C4-2B (cell line): ENCODE measurements at regions not wholly inside any gene's neighbourhood (a gene's known extent, or its start where the extent isn't known, plus 50 kb on each side); places are given as distances from the start of the nearest gene placed in this dataset.
A peak's percentile ranks its signal among the peaks of the same experiment; 100 is the strongest.
"Not testable (repeated sequence)": the region's sequence is repeated elsewhere in the genome, so short reads cannot be mapped to it uniquely, and the experiment has no call there.

Experiments
- H3K27ac ChIP-seq: fragments of 450-650 bp; 2 replicates; pipeline ENCODE4 v1.5.1; 2017
- CTCF ChIP-seq: fragments of 450-650 bp; conservative IDR thresholded peaks from 2 replicates; pipeline ENCODE4 v1.5.1; 2017; ENCODE audit warnings: mild to moderate bottlenecking
- ZFX ChIP-seq: fragments of 450-650 bp; IDR thresholded peaks from 2 replicates; pipeline ENCODE4 v1.6.1; 2017

DNA sequence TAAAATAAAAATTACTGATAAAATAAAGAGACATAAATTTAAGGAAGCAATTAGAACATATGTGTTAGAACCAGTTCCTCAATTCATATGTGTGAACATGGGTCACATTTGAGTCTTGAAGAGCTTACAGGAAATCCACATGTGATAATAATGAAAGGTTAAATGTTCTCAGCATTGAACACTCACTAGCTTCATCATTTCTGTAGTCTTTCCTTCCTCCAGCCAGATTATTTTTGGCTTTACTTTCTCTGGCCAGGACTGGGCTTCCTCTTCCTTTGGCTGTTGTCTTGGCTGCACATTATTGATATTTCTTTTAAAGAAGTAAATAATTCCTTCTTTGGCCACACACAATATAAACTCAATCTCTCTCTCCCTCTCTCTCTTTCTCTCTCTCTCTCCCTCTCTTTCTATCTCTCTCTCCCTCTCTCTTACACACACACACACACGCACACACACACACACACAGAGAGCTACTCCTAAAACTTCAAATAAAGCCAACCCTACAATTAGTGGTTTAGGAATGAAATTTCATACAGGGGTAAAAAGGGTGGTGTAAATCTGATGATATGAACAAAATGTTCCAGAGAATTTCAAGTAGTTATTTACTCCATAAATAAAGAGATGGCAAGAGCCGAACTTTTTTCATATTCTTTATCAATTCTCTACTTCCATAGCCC lies 171.2 kb downstream of the REEP3 start:
- no peak overlapping the region for H3K27ac ChIP-seq
- no peak for TF ChIP-seq CTCF
- TF ChIP-seq ZFX: no peak

DNA sequence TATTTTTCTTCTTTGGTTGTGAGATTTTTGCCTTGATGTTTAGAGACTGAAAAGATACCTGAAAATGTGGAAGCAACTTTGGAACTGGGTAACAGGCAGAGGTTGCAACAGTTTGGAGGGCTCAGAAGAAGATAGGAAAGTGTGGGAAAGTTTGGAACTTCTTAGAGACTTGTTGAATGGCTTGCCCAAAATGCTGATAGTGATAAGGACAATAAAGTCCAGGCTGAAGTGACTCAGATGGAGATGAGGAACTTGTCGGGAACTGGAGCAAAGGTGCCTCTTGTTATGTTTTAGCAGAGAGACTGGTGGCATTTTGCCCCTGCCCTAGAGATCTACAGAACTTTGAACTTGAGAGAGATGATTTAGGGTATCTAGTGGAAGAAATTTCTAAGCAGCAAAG lies 171.8 kb downstream of the REEP3 start:
- H3K27ac ChIP-seq: not testable (repeated sequence)

GRCh38 chr10:63696205-63696604 lies 175.0 kb downstream of the REEP3 start:
- TF ChIP-seq CTCF (no peak), ZFX (no peak)
- no peak overlapping the region for H3K27ac ChIP-seq

DNA sequence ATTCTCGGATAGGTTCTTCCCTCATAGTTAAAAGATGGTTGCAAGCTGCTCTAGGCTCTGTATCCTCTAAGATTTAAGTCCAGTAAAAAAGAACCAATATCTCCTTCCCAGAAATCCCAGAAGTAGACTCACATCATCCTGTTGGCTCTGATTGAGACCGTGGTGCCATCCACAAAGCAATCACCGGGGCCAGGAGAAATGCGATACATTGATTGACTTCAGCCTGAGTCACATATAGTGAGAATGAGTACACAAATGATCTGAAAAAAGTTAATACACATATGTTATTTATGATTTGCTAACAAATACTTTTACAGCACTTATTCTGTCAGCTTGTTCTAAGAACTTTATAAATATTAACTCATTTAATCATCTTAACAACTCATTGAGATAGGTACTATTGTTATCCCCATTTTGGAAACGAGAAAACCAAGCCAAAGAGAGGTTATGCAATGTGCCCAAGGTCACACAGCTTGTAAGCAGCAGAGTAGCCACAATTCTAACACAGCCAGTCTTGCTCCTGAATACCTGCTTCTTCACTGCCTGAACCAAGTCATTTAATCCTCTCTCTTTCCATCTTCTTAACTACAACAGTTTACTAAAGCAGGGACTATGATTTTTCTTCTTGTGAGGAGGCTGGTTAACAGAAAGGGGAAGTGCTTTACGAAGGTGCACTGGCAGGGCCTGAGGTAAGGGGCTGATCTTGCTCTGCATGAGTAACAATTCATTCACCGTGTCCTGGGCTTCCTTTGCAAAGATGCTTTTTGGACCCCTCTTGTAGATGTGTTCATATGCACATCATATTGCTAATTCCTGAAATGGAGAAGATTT lies 177.0 kb downstream of the REEP3 start:
- TF ChIP-seq ZFX (no peak), CTCF (no peak)
- H3K27ac ChIP-seq: no peak overlapping the region

GRCh38 chr10:63698787-63699150 lies 177.6 kb downstream of the REEP3 start:
- H3K27ac ChIP-seq: peak overlapping the region; percentile 8; the same call in 1 of the 2 replicates
- no peak for TF ChIP-seq CTCF
- no peak for TF ChIP-seq ZFX

DNA sequence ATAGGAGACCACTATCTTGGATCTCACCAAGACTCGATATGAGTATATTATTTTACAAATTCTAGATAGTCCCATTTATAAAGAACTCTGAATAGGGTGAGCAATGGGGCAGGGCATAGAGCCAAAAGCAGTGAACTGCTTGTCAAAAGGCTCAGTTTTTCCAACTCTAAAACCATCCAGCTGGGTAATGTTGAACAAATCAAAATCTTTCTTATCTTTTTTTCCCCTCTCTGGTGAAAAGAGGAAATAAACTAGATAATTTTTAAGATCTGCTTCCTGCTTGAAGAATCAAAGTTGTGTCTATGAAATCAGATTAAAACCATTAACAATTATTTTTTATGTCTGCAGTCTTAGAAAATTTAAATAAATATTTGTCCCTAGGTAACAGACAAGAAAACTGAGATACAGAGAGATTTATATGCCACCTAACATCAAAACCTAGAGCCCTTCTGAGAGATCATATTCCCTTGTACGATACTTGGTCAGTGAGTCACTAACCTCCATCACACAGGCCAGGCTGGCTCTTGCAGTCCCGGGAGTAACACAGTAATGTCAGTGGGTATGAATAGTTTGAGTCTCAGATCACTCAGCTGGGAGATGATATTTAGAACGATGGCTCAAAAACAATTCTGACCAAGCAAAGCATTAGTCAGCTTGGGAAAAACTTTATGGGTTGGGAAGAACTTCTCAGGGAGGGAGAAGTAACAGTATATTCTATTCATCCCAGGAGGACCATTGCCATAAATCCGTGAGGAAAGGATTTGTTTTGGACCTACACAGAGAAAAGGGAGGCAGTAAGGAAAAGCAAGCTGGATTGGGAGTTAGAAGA lies 178.8 kb downstream of the REEP3 start:
- no peak for TF ChIP-seq ZFX
- TF ChIP-seq CTCF: no peak
- peak overlapping the region; percentile 45; the same call in 1 of the 2 replicates for H3K27ac ChIP-seq

DNA sequence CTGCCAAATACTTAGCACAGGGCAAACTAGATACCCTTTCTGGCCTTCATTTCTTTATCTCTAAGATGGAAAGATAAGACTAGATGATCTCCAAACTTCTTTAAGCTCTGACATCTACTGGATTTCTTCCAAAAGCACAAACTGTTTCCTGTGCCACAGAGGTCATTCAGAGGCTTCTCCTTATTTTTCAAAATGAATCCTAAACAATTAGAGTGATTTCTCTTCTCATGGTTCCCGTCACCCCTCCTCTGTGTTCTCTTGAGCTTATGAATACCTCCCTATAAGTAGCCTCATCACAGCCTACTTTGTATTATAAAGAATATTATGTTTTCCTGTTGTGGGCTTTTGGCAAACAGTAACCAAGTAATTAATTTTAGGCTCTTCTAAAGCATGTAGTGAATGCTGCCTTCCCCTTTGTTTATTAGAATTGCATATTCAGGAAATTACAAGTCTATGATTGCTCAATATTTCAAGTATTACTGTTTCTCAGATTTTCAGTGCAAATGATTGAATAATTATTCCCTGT lies 179.5 kb downstream of the REEP3 start:
- H3K27ac ChIP-seq: no peak overlapping the region
- TF ChIP-seq CTCF (no peak), ZFX (no peak)
